ENCODE measurements at regions not wholly inside any gene's neighbourhood (a gene's known extent, or its start where the extent isn't known, plus 50 kb on each side); places are given as distances from the start of the nearest gene placed in this dataset.

- TF ChIP-seq, protein P1, sequence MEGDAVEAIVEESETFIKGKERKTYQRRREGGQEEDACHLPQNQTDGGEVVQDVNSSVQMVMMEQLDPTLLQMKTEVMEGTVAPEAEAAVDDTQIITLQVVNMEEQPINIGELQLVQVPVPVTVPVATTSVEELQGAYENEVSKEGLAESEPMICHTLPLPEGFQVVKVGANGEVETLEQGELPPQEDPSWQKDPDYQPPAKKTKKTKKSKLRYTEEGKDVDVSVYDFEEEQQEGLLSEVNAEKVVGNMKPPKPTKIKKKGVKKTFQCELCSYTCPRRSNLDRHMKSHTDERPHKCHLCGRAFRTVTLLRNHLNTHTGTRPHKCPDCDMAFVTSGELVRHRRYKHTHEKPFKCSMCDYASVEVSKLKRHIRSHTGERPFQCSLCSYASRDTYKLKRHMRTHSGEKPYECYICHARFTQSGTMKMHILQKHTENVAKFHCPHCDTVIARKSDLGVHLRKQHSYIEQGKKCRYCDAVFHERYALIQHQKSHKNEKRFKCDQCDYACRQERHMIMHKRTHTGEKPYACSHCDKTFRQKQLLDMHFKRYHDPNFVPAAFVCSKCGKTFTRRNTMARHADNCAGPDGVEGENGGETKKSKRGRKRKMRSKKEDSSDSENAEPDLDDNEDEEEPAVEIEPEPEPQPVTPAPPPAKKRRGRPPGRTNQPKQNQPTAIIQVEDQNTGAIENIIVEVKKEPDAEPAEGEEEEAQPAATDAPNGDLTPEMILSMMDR (conservative IDR thresholded peaks at IDR 0.05) = no peak
- no peak for TF ChIP-seq EZH2 (IDR thresholded peaks at IDR 0.05; ENCODE audit: low read depth)
Measured at GRCh38 chr1:229056046-229056445, 214.9 kb upstream of the RAB4A start.

Data from PC-9 (cell line).